Erythroblast (primary cell): ENCODE measurements at regions not wholly inside any gene's neighbourhood (a gene's known extent, or its start where the extent isn't known, plus 50 kb on each side); places are given as distances from the start of the nearest gene placed in this dataset.

Experiments used
- DNase-seq, 2 experiments: peaks; one replicate each; lab custom pipeline; 2025; lab: John Stamatoyannopoulos, UW
- GATA1 ChIP-seq: IDR thresholded peaks from 2 replicates; pipeline ENCODE4 v1.6.1; 2011; ENCODE audit warnings: low read depth, mild to moderate bottlenecking, control low read depth, low read length, moderate library complexity
- POLR2A ChIP-seq: IDR thresholded peaks from 2 replicates; pipeline ENCODE4 v1.6.1; 2011; ENCODE audit warnings: mild to moderate bottlenecking, low read length

DNA sequence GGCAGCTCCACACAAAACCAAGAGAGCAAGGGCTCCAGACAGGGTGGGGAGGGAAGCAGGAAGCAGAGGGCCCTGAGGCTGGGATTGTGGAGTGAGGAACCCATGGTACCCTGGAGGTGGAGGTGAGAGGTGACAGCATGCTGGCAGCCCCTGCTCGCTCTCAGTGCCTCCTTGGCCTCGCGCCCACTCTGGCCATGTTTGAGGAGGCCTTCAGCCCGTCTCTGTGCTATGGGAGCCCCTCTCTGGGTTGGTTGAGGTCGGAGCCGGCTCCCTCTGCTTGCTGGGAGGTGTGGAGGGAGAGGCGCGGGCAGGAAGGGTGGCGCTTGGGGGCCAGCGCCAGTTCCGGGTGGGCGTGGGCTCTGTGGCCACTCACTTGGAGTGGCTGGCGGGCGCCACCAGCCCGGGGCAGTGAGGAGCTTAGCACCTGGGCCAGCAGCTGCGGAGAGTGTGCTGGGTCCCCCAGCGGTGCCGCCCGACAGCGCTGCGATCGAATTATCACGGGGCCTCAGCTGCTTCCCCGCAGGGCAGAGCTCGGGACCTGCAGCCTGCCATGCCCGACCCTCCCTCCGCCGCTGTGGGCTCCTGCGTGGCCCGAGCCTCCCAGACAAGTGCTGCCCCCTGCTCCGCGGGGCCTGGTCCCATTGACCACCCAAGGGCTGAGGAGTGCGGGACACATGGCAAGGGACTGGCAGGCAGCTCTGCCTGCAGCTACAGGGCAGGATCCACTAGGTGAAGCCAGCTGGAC lies 196.0 kb downstream of the DACT1 start:
- no peak for DNase-seq
- no peak for TF ChIP-seq POLR2A
- no peak for TF ChIP-seq GATA1

DNA sequence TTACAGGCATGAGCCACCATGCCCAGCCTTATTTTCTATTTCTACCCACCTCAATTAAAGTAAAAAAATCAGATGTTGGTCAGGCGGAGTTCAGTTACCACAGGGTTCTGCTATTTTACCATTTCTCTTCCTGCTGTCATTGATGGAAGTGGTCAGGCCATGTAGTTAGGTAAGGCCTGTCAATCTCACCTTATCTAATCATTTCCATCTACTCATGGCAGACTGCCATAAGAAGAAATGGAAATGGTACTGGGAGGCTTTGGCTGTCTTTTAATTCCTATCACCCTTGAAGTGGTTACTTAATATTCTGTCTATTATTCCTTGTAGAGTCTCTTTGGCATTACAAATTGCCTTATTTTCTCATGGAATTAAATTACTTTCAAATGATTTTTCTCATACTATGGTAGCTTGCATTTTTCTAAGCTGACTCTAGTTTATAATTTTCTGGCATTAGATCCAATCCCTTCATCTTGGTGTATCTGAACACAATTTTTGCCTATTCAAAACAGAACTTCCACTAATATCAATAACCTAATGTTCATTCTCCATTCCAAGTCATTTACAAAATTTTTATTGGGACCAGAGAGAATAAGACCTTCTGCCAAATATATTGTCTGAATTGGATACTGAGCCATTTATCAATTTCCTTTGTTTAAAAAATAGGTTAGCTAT lies 198.7 kb downstream of the DACT1 start:
- no peak for TF ChIP-seq POLR2A
- no peak for TF ChIP-seq GATA1
- no peak for DNase-seq

DNA sequence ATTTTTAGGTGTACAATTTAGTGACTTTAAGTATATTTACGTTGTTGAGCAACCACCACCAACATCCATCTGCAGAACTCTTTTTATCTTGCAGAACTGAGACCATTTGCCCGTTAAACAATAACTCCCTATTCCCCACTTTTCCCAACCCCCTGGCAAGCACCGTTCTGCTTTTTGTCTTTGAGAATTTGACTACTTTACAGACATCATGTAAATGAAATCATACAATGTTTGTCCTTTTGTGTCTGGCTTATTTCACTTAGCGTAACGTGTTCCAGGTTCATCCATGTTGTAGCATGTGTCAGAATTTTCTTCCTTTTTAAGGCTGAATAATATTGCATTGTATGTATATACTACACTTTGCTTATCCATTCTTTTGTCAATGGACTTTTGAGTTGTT lies 201.5 kb downstream of the DACT1 start:
- TF ChIP-seq GATA1 (no peak), POLR2A (no peak)
- no peak for DNase-seq

- TF ChIP-seq GATA1 (no peak), POLR2A (no peak)
- DNase-seq = no peak
Observed at GRCh38 chr14:58844544-58844943, 206.8 kb downstream of the DACT1 start.

DNA sequence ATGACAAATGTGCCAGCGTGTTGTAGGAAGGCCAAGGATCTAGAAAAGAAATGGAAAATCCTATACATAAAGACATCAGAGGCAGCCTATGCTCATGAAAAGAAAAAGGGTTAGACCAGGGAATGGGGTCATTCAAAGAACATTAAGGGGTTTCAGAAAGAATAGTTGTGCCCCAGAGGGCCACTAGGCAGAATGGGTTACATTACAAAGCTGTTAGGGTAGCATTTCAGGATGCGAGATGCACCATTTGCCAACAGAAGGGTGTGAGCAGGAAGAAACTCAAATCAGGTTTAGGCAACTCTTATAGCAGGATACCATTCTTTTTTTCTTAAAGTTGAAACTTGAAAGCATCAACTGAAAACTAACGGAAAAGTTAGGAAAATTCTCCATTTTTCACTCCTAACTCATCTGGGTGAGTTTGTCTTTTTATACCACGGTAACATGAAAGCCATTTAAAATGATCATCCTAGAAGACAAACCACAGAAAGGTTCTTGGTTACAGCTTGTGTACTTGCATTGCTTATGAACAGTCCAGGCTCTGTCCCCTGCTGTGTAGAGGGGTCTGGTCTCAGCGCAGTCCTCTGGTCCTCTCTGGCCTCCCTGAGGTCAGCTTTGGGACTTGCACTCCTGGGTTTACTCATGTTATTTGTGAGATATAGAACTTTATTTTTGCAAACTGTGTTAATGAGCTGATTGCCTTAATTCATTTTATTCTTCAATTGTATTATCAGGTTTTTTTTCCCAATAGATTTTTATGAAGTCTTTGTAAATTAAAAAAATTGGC lies 209.1 kb downstream of the DACT1 start:
- no peak for DNase-seq
- no peak for TF ChIP-seq POLR2A
- no peak for TF ChIP-seq GATA1

DNA sequence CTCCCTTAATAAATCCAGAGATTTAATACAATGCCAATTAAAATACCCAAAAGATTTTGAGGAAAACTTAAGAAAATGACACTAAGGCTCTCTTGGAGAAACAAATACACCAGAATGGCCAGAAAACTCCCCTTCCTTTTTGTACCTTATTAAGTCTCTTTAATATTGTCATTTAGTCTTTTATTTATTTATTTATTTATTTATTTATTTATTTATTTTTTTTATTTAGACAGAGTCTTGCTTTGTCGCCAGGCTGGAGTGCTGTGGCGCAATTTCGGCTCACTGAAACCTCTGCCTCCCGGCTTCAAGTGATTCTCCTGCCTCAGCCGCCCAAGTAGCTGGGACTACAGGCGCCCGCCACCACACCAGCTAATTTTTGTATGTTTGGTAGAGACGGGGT lies 210.6 kb downstream of the DACT1 start:
- DNase-seq = no peak
- no peak for TF ChIP-seq GATA1
- no peak for TF ChIP-seq POLR2A

GRCh38 chr14:58849601-58850000 lies 211.8 kb downstream of the DACT1 start:
- TF ChIP-seq GATA1 (no peak), POLR2A (no peak)
- no peak for DNase-seq

GRCh38 chr14:58850011-58850410 lies 212.2 kb downstream of the DACT1 start:
- TF ChIP-seq GATA1 (no peak), POLR2A (no peak)
- DNase-seq = no peak

- DNase-seq = no peak
Observed at GRCh38 chr14:58861586-58861985, 223.8 kb downstream of the DACT1 start.

DNA sequence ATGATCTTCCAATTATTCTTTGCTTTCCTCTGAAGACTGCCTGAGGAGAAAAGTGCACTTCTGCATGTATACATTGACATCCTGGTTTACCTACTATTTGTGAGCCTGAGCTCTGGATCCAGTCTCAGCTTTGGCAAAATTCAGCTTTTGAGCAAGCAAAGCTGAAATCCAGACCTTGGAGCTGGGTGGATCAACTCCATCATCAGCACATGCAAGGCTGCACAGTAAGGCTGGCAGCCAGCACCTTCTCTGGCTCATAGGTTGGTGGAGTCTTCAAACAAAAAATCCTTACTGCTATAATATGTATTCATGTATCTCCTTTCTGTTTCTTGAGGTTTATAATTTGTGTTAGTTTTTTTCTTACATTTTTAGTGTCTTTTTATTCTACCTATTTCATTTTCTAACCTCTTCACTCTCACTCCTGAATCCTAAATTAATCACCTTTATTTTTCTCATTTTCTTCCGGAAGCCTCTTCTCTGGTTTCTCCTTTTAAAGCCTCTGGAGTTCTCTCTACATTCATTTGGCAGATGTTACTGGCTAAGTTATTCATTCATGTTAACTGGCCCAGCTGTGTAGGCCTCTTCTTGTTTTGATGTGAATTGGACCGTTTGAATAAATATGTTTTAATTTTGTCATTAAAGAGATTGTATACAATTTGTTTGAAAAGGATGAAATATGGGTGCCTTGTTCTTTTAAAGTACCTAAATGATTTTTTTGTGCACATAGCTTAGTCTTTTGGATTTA lies 224.8 kb downstream of the DACT1 start:
- no peak for DNase-seq
- TF ChIP-seq POLR2A (no peak), GATA1 (no peak)

More at GRCh38 chr14:58861586-58861985, 223.8 kb downstream of the DACT1 start:
- TF ChIP-seq POLR2A = no peak
- TF ChIP-seq GATA1 = no peak

GRCh38 chr14:58863661-58864345 lies 226.0 kb downstream of the DACT1 start:
- no peak for TF ChIP-seq GATA1
- TF ChIP-seq POLR2A = no peak
- DNase-seq = no peak

DNA sequence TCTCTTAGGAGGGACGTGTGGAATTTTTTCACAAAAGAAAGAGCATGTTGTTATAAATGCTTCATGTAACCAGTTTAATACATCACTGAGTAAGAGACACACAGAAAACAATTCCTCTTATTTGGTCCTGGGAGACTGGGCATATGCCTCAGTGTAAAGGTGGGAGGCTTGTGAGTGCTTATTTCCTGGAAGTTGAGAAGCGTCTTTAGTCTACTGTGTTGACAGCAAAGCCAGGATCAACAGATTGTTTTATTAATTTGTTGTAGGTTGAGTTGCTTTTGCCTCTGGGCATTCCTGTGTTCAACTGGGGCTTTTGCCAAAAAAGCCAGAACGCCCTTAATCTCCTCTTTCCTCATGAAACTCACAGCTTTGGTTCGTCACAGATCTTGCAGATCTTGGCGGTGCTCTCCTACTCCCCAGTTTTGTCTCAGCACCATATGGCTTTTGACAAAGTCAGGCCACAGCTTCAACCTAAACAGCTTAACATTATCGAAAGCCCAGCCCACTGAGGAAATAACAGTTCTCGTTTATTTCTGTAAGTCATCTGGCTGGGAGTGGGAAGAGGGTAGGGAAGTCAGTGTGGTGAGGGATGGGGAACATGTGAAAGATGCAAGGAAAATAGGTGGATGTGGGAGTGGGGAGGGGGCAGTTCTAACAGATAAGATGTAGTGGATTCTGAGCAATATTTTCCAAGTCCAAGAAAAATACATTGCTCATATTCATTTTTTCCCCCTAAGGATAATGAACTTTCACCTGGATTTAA lies 227.2 kb downstream of the DACT1 start:
- no peak for TF ChIP-seq POLR2A
- no peak for TF ChIP-seq GATA1
- no peak for DNase-seq
